Neural cell (in vitro differentiated cells): ENCODE measurements at regions not wholly inside any gene's neighbourhood (a gene's known extent, or its start where the extent isn't known, plus 50 kb on each side); places are given as distances from the start of the nearest gene placed in this dataset.

Experiments used
- CTCF ChIP-seq: fragments of 450-650 bp; IDR thresholded peaks from 2 replicates; pipeline ENCODE4 v1.5.1; 2014; ENCODE audit warnings: antibody characterized with exemption, mild to moderate bottlenecking, moderate library complexity; ENCODE audit not compliant: poor library complexity, severe bottlenecking
- EP300 ChIP-seq: fragments of 450-650 bp; conservative IDR thresholded peaks from 2 replicates; pipeline ENCODE4 v1.6.1; 2014; ENCODE audit warnings: antibody characterized with exemption, mild to moderate bottlenecking, moderate library complexity; ENCODE audit not compliant: poor library complexity, severe bottlenecking
- EZH2 ChIP-seq: fragments of 200-600, 300-800 bp; shearing (Covaris generic), sonication (generic); IDR thresholded peaks from 2 replicates; pipeline ENCODE4 v1.6.1; 2014; ENCODE audit warnings: antibody characterized with exemption, low read length, borderline replicate concordance, mild to moderate bottlenecking; ENCODE audit not compliant: insufficient read depth, poor library complexity, severe bottlenecking
- POLR2AphosphoS5 ChIP-seq: IDR thresholded peaks from 2 replicates; pipeline ENCODE4 v1.6.1; 2012
- TAF1 ChIP-seq: IDR thresholded peaks from 2 replicates; pipeline ENCODE4 v1.6.1; 2012; ENCODE audit warnings: low read depth
- TF ChIP-seq, protein P1 (sequence below): IDR thresholded peaks from 2 replicates; pipeline ENCODE4 v1.6.1; 2012; ENCODE audit warnings: borderline replicate concordance

- TF ChIP-seq EZH2 (no peak), TAF1 (no peak), CTCF (no peak), POLR2AphosphoS5 (no peak), EP300 (no peak)
- TF ChIP-seq, protein P1, sequence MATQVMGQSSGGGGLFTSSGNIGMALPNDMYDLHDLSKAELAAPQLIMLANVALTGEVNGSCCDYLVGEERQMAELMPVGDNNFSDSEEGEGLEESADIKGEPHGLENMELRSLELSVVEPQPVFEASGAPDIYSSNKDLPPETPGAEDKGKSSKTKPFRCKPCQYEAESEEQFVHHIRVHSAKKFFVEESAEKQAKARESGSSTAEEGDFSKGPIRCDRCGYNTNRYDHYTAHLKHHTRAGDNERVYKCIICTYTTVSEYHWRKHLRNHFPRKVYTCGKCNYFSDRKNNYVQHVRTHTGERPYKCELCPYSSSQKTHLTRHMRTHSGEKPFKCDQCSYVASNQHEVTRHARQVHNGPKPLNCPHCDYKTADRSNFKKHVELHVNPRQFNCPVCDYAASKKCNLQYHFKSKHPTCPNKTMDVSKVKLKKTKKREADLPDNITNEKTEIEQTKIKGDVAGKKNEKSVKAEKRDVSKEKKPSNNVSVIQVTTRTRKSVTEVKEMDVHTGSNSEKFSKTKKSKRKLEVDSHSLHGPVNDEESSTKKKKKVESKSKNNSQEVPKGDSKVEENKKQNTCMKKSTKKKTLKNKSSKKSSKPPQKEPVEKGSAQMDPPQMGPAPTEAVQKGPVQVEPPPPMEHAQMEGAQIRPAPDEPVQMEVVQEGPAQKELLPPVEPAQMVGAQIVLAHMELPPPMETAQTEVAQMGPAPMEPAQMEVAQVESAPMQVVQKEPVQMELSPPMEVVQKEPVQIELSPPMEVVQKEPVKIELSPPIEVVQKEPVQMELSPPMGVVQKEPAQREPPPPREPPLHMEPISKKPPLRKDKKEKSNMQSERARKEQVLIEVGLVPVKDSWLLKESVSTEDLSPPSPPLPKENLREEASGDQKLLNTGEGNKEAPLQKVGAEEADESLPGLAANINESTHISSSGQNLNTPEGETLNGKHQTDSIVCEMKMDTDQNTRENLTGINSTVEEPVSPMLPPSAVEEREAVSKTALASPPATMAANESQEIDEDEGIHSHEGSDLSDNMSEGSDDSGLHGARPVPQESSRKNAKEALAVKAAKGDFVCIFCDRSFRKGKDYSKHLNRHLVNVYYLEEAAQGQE, result no peak
These were observed 96.3 kb upstream of the ROBO1 start for GRCh38 chr3:79864077-79864476.
